Endothelial cell of umbilical vein (primary cell): ENCODE measurements at regions not wholly inside any gene's neighbourhood (a gene's known extent, or its start where the extent isn't known, plus 50 kb on each side); places are given as distances from the start of the nearest gene placed in this dataset.

Experiments used
- BruUV-seq: library from RNA; stranded (reverse); fragments of 400-500 nt; replicated peaks from 2 replicates; lab custom pipeline; 2021; lab: Mats Ljungman, UMichigan
- CTCF ChIA-PET: fragments of 300-600, 350-600 bp; sonication (Branson Sonifier 250); formaldehyde crosslinking; loops from one replicate; lab custom pipeline; 2021; ENCODE audit warnings: antibody characterized with exemption, inconsistent platforms; lab: Charles Lee
- POLR2A ChIA-PET: fragments of 300-600, 350-600 bp; sonication (Branson Sonifier 250); formaldehyde crosslinking; loops from one replicate; lab custom pipeline; 2021; ENCODE audit warnings: antibody characterized with exemption, inconsistent platforms; lab: Charles Lee
- DNase-seq: peaks from one replicate; pipeline ENCODE4 v3.0.0-alpha.2; 2011; ENCODE audit warnings: low read depth, low spot score
- FAIRE-seq: peaks from 2 replicates; lab custom pipeline; 2011; peaks lifted over from hg19 to GRCh38; lab: Jason Lieb, UNC
- H2AFZ ChIP-seq: 2 replicates; pipeline ENCODE4 v1.6.0; 2012; ENCODE audit warnings: low read depth, low read length, control low read depth, inconsistent platforms
- H3K27ac ChIP-seq: 2 replicates; pipeline ENCODE4 v1.5.1; 2011; ENCODE audit warnings: low read depth, mild to moderate bottlenecking, control low read depth, low read length, moderate library complexity; ENCODE audit not compliant: insufficient read depth
- H3K27me3 ChIP-seq, 2 experiments: 2 replicates each; pipeline versions ENCODE4 v1.6.0 to v1.6.1; 2011; ENCODE audit warnings: low read length in 2 of 2, mixed read lengths in 1 of 2; ENCODE audit not compliant: control insufficient read depth in 2 of 2, insufficient read depth in 2 of 2
- H3K36me3 ChIP-seq, 2 experiments: 2 replicates in 1 of 2; 3 replicates in 1 of 2; pipeline ENCODE4 v1.5.1; 2011; ENCODE audit warnings: low read length in 2 of 2, mild to moderate bottlenecking in 1 of 2, moderate library complexity in 1 of 2; ENCODE audit not compliant: control insufficient read depth in 2 of 2, insufficient read depth in 2 of 2; ENCODE audit errors: extremely low read depth in 1 of 2
- H3K4me1 ChIP-seq: 3 replicates; pipeline ENCODE4 v1.5.1; 2011; ENCODE audit warnings: mild to moderate bottlenecking, low read length; ENCODE audit not compliant: control insufficient read depth, insufficient read depth; ENCODE audit errors: extremely low read depth
- H3K4me2 ChIP-seq: 2 replicates; pipeline ENCODE4 v1.6.1; 2011; ENCODE audit warnings: low read length, control low read depth, mixed read lengths; ENCODE audit not compliant: insufficient read depth
- H3K4me3 ChIP-seq, 3 experiments: fragments of 200-600 bp in 1 of 3; sonication (generic), shearing (Covaris generic) in 1 of 3; replicated peaks in 1 of 3; 2 replicates each; pipeline ENCODE4 v1.5.1; 2011 to 2016; ENCODE audit warnings: control low read depth in 3 of 3, low read length in 3 of 3, mild to moderate bottlenecking in 2 of 3, inconsistent platforms in 1 of 3, low read depth in 1 of 3, moderate library complexity in 1 of 3; ENCODE audit not compliant: insufficient read depth in 1 of 3
- H3K79me2 ChIP-seq: 2 replicates; pipeline ENCODE4 v1.6.0; 2012; ENCODE audit warnings: low read length, inconsistent platforms; ENCODE audit not compliant: control insufficient read depth, insufficient read depth
- H3K9ac ChIP-seq: replicated peaks from 2 replicates; pipeline ENCODE3; 2011; ENCODE audit warnings: low read length, control low read depth; ENCODE audit not compliant: insufficient read depth; ENCODE audit errors: extremely low read depth
- H3K9me1 ChIP-seq: replicated peaks from 3 replicates; pipeline ENCODE4 v1.6.0; 2011; ENCODE audit warnings: mild to moderate bottlenecking, low read length; ENCODE audit not compliant: control insufficient read depth, insufficient read depth; ENCODE audit errors: extremely low read depth
- H3K9me3 ChIP-seq: replicated peaks from 2 replicates; pipeline ENCODE4 v1.5.1; 2012; ENCODE audit warnings: low read length, inconsistent platforms; ENCODE audit not compliant: control insufficient read depth, insufficient read depth
- H4K20me1 ChIP-seq: replicated peaks from 2 replicates; pipeline ENCODE3; 2011; ENCODE audit warnings: mild to moderate bottlenecking, low read length; ENCODE audit not compliant: control insufficient read depth, insufficient read depth; ENCODE audit errors: extremely low read depth
- FOS ChIP-seq: IDR thresholded peaks from 2 replicates; pipeline ENCODE4 v1.6.1; 2011; ENCODE audit warnings: mild to moderate bottlenecking, low read length, moderate library complexity, borderline replicate concordance; ENCODE audit not compliant: insufficient read depth
- MYC ChIP-seq: IDR thresholded peaks from one replicate; pipeline ENCODE4 v1.6.1; 2011; ENCODE audit warnings: mild to moderate bottlenecking, low read depth, low read length
- dilution Hi-C: fragments of 300-500 bp; cut with MboI; formaldehyde crosslinking; loops from one replicate; pipeline ENCODE4 v1.15.0; 2019; ENCODE audit warnings: low sequenced_read_pairs; ENCODE audit not compliant: extremely low pct_ligation_motif_present
- intact Hi-C: fragments of 100-400 bp; cut with micrococcal nuclease; formaldehyde crosslinking; loops from one replicate; pipeline ENCODE4 v1.10.0; 2022

DNA sequence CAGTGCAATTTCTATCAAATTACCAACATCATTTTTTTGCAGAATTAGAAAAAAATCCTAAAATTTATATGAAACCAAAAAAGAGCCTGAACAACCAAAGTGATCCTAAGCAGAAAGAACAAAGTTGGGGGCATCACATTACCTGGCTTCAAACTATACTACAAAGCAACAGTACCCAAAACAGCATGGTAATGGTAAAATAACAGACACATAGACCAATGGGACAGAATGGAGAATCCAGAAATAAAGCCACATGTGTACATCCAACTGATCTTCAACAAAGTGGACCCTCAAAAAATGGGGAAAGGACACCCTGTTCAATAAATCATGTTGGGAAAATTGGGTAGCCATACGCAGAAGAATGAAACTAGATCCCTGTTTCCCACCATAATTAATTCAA, 245.7 kb upstream of the CTAGE1 start:
- Histone ChIP-seq H3K4me3 (no peak overlapping the region), H3K27me3 (no peaks in the 10 kb centered on the region), H4K20me1 (no peaks in the 10 kb centered on the region), H3K36me3 (no peaks in the 10 kb centered on the region), H3K27ac (no peak overlapping the region), H3K79me2 (no peaks in the 10 kb centered on the region), H3K4me1 (peaks cover 17% of the 10 kb centered on the region), H3K9me3 (no peaks in the 10 kb centered on the region), H2AFZ (no peak overlapping the region), H3K9me1 (no peaks in the 10 kb centered on the region), H3K9ac (no peak overlapping the region), H3K4me2 (no peak overlapping the region)
- no TSS peak for BruUV-seq
- dilution Hi-C loops: no loop called here
- FAIRE-seq (no peak), DNase-seq (no peak)
- CTCF ChIA-PET: no interaction called here
- no peak for TF ChIP-seq MYC
- POLR2A ChIA-PET: no interaction called here
- intact Hi-C loops: no loop called here

DNA sequence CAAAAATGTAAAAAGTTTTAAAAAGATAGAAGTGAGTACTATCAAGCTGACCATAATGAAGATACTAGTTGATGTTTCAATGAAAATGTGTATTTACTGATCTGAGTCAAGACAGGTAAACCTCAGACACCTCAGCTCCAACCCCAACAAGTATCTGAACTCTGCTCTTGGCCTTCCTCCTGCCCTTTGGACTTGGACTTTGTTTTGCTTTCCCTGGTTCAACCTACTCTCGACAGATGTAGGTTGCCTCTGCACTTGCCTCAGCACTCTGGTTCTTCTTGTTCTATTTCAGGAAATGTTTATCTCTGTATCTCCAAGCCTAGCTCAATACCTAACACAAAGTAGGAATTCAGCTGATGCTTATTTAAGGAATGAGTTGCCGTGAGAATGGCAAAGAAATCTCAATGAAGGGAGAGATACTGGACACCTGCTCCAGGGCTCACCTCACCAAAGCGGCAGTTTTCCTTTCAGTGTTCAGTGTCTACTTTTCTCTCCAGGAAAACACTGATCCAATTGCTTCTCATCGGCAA, 248.8 kb upstream of the CTAGE1 start:
- Histone ChIP-seq H3K9ac (no peak overlapping the region), H3K27ac (no peak overlapping the region), H3K4me1 (peaks cover 36% of the 10 kb centered on the region), H2AFZ (no peak overlapping the region), H3K79me2 (no peaks in the 10 kb centered on the region), H4K20me1 (no peaks in the 10 kb centered on the region), H3K9me3 (no peaks in the 10 kb centered on the region), H3K36me3 (no peaks in the 10 kb centered on the region), H3K9me1 (no peaks in the 10 kb centered on the region), H3K27me3 (no peaks in the 10 kb centered on the region), H3K4me3 (no peak overlapping the region), H3K4me2 (no peak overlapping the region)
- BruUV-seq: no TSS peak
- dilution Hi-C loops: no loop called here
- FAIRE-seq: no peak
- ChIA-PET POLR2A (no interaction called here), CTCF (no interaction called here)
- intact Hi-C loops: no loop called here
- DNase-seq: no peak
- TF ChIP-seq FOS: no peak
